ENCODE measurements at regions not wholly inside any gene's neighbourhood (a gene's known extent, or its start where the extent isn't known, plus 50 kb on each side); places are given as distances from the start of the nearest gene placed in this dataset.

DNA sequence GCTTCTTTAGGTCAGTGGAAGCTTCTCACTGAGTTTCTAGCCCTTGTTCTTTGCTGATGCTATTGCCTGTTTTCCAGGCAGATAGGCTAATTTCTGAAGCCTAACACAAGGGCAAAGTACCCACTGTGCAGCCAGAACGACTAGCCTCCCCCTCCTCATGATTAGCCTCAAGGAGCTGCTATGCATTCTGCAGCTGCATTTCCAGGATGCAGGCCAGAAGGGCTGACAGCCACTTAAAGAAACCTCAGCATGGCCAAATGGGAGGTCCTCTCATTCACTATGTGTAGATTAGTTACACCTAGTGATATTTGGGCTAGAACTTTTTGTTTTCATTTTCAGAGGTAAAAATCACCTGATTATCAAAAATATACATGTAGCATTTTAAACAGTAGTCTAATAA is 216.0 kb downstream of the RAD51AP2 start:
- no peak for DNase-seq

- DNase-seq = no peak
Measured at GRCh38 chr2:17301437-17301836, 216.8 kb downstream of the RAD51AP2 start.

- DNase-seq = no peak
Measured at GRCh38 chr2:17299891-17300540, 218.2 kb downstream of the RAD51AP2 start.

DNA sequence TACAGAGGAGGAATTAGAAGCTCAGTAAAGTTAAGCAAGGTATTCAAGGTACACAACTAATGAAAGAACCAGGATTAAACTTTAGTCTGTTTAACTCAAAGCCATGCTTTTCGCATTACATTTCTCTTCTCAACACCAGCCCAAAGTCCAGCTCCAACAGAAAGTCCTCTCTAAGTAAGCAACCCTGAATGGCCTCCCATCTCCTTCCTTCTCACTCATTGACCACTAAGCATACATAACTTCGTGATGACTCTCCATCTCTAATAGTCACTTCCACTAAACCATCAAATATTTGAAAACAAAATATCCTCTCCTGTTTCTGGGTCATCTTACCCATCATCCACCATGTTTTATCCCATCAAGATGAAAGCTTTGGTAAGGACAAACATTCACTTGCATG is 219.8 kb downstream of the RAD51AP2 start:
- DNase-seq = no peak

- no peak for DNase-seq
Measured at GRCh38 chr2:17296686-17297085, 221.6 kb downstream of the RAD51AP2 start.

DNA sequence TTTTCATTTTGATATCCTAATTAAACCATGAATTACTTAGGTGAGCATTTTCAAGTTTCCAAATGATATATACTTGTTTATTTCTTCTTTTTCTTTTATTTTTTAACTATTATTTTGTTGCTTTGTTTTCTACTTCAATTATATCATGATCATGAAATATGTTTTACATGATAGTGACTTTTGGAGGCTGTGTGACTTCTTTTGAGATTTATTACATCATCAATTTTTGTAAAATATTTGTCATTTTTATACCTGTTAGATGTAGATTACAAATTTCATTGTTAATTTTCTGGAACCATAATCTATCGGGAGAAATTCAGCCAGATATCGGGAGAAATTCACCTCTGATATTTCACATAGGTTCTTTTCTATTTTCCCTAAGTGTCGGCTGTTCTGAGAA is 228.6 kb downstream of the RAD51AP2 start:
- DNase-seq = no peak

- no peak for DNase-seq
Measured at GRCh38 chr2:17287183-17287582, 231.1 kb downstream of the RAD51AP2 start.

- DNase-seq = no peak
Measured at GRCh38 chr2:17282826-17283225, 235.4 kb downstream of the RAD51AP2 start.

- no peak for DNase-seq
Measured at GRCh38 chr2:17282245-17282644, 236.0 kb downstream of the RAD51AP2 start.

DNA sequence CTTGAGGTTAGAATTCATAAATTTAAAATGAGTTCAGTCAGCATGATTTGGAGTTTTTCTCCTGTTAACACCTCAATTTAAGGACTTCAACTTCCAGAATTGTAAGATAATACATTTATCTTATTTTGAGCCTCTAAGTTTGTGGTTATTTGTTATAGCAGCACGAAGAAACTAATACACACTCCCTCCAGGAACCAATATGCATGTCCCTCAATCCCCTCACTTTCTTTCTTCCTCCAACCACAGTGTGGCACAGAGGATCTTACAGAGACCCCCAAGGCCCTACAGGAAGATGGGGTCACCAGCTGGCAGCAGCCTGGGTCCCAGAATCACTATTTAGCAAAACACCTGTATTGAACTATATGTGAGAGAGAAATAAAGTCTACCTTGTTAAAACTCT is 242.0 kb downstream of the RAD51AP2 start:
- no peak for DNase-seq

- DNase-seq = no peak
Measured at GRCh38 chr2:17272652-17273525, 245.4 kb downstream of the RAD51AP2 start.

GRCh38 chr2:17272170-17272569 is 246.1 kb downstream of the RAD51AP2 start:
- DNase-seq = no peak

- DNase-seq = no peak
Measured at GRCh38 chr2:17271416-17271815, 246.8 kb downstream of the RAD51AP2 start.

DNA sequence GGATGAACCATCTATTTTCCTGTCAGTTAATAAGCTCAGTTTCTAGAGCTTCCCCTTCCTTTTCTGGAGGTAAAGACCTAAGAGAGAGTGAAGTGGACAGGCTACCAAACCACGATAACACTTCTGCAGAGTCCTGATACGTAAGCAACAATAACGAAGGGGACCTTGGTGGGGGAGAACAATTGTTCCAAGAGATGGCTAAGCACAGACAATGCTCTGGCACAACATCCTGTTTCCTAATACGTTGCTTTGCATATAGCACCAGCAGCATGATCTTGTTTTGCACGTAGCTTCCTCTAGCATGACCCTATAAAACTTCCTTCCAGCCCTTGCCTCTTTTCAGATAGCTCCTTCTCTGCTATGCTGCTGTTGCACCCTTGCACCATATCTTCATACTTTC is 247.3 kb downstream of the RAD51AP2 start:
- DNase-seq = no peak

DNA sequence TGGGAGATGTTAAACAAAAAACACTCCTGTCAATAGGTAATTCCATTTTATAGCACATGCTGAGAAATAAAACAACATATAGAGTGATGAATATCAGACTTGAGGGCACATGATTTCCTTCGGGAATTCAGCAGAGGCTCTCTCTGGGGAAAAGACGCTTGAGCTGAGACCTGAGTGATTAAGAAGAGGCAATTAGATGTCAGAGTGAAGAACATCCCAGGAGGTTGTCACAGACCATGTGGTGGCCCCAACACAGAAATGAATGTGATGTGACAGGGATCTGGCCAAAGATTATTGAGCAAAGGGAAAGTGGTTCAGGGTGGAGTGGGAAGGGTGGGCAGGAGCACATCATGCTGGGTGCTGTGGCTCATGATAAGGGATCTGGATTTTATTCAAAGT is 254.7 kb downstream of the RAD51AP2 start:
- DNase-seq = no peak

GRCh38 chr2:17262854-17263569 is 255.2 kb downstream of the RAD51AP2 start:
- DNase-seq = no peak

DNA sequence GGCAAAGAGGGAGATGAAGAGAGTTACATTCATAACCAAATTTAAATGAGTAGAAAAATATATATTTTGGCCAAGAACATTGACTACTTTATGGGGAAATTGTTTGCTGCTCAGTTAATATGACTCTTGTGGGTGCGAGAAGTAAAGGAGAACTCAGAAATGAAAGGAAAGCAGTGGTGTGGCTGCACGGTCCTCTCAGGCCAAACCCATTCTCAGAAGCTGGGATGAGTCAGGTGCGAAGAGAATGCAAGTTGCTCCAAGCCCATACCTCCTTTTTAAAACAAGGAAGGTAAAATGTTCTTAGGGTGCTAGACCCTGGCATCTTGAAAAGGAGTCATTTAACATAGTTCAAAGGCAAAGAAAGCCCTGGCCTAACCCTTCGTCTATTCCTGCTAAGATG is 258.6 kb downstream of the RAD51AP2 start:
- DNase-seq = no peak

- DNase-seq = no peak
Measured at GRCh38 chr2:17258861-17259260, 259.4 kb downstream of the RAD51AP2 start.

DNA sequence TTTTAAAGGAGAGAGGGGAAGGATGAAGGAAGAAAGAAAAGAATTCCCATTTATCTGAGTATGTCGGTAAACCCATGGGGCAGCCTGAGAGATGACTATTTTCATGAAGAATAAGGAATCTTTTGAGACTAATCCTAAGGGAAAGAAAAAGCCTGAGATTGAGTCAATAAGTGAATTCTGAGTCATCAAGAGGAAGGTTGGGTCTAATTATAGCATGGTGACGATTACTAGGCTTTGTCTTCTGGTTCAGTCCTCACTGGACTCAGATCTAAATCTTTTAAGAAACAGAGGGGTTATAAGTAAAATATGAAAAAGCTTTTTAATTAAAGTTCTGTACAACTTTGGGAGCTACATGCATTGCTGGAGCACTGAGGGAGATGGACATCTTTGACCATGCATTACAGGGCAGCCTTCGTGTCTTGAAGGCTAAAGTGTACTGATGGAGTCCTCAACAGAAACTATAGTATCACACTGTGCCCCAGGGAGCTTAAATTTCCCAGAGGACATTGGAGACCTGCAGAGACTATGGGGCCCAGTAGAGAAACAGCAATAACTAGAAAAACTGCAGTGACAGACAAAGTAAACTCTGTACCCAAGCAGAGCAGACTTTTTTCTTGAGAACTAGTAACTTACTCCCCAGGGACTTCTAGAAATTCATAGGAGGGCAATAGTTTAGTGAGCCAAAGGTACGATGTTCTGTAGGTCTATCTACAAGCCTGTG is 260.9 kb downstream of the RAD51AP2 start:
- DNase-seq = no peak

- no peak for DNase-seq
Measured at GRCh38 chr2:17255071-17255470, 263.2 kb downstream of the RAD51AP2 start.

DNA sequence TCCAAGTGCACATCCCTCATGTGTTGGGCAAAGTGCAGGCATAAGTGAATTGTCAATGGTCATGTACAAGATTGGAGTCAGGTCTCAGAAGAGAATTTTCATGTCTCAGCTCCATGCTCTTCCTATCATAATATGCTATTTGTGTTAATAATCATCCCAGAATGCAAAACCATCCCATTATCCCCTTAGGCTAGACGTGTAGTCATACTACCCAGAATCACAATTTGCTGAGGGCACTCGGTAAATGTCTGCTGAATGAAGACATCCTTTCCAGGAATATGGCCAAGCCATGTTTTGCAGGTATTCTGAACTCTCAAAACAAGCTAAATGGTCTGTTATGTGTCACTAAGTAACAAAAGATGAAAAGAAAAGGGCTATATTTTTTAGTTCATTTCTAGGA is 263.8 kb downstream of the RAD51AP2 start:
- no peak for DNase-seq

GRCh38 chr2:17252258-17252657 is 266.0 kb downstream of the RAD51AP2 start:
- DNase-seq = no peak

GRCh38 chr2:17251171-17251570 is 267.1 kb downstream of the RAD51AP2 start:
- DNase-seq = no peak

Measured in CD4-positive, alpha-beta T cell treated with Interferon gamma for 1 hour (primary cell).